ENCODE measurements at regions not wholly inside any gene's neighbourhood (a gene's known extent, or its start where the extent isn't known, plus 50 kb on each side); places are given as distances from the start of the nearest gene placed in this dataset.

DNA sequence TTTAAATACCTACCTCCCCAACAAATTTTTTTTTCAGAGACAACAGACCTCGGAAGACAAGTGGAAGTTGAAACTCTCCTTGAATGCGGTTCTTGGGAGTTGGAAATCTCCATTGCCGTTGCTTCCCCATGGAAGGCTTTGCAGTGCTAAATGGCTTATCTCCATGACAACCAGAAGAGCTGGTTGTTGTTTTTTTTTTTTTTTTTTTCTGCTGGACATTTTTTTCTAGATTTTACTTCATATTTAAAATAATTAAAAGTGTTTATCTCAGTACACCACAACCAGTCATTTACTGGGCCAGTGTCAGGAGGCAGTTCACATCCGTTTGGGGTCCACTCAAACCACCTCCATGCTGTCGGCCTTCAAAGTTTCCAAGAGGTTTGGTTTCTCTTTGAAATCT, 348.5 kb upstream of the PRKCQ start:
- Histone ChIP-seq H3K36me3 (ENCODE audit: control insufficient read depth in 2 of 2, extremely low read depth in 1 of 2, insufficient read depth in 2 of 2, low read length in 2 of 2) (no peaks in the 10 kb centered on the region), H4K20me1 (replicated peaks; ENCODE audit: control insufficient read depth, extremely low read depth, insufficient read depth, low read length) (no peaks in the 10 kb centered on the region), H3K27me3 (ENCODE audit: control insufficient read depth in 2 of 2, insufficient read depth in 2 of 2, low read length in 2 of 2) (no peaks in the 10 kb centered on the region), H3K9me3 (replicated peaks; ENCODE audit: control insufficient read depth, insufficient read depth, low read length) (no peaks in the 10 kb centered on the region), H3K4me3 (replicated peaks in 1 of 3; ENCODE audit: insufficient read depth in 1 of 3, low read depth in 1 of 3, low read length in 3 of 3) (no peak overlapping the region), H3K79me2 (ENCODE audit: control insufficient read depth, insufficient read depth, low read length) (no peaks in the 10 kb centered on the region), H3K4me1 (ENCODE audit: control insufficient read depth, extremely low read depth, insufficient read depth, low read length) (peaks cover 7% of the 10 kb centered on the region), H3K9ac (replicated peaks; ENCODE audit: extremely low read depth, insufficient read depth, low read length) (no peak overlapping the region), H3K27ac (ENCODE audit: insufficient read depth, low read depth, low read length) (no peak overlapping the region), H2AFZ (ENCODE audit: low read depth, low read length) (no peak overlapping the region), H3K4me2 (ENCODE audit: insufficient read depth, low read length) (no peak overlapping the region), H3K9me1 (replicated peaks; ENCODE audit: control insufficient read depth, extremely low read depth, insufficient read depth, low read length) (no peaks in the 10 kb centered on the region)
- no peak for FAIRE-seq
- intact Hi-C loops (cut with micrococcal nuclease) (loop anchor here (10.0 kb wide), 1 partner anchor 326 kb away; no protein-coding TSS in a partner anchor), dilution Hi-C loops (cut with MboI; ENCODE audit: extremely low pct_ligation_motif_present, low sequenced_read_pairs) (no loop called here)
- POLR2A ChIA-PET: interaction anchor here (1.0 kb wide), 1 partner anchor 8 kb away, joined by 3 read pairs; no protein-coding TSS in a partner anchor
- no peak for TF ChIP-seq MAX (IDR thresholded peaks at IDR 0.05; ENCODE audit: insufficient read depth, insufficient read length)
- TF ChIP-seq, protein P1, sequence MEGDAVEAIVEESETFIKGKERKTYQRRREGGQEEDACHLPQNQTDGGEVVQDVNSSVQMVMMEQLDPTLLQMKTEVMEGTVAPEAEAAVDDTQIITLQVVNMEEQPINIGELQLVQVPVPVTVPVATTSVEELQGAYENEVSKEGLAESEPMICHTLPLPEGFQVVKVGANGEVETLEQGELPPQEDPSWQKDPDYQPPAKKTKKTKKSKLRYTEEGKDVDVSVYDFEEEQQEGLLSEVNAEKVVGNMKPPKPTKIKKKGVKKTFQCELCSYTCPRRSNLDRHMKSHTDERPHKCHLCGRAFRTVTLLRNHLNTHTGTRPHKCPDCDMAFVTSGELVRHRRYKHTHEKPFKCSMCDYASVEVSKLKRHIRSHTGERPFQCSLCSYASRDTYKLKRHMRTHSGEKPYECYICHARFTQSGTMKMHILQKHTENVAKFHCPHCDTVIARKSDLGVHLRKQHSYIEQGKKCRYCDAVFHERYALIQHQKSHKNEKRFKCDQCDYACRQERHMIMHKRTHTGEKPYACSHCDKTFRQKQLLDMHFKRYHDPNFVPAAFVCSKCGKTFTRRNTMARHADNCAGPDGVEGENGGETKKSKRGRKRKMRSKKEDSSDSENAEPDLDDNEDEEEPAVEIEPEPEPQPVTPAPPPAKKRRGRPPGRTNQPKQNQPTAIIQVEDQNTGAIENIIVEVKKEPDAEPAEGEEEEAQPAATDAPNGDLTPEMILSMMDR (IDR thresholded peaks at IDR 0.05; ENCODE audit: extremely low read depth in 1 of 2, insufficient read depth in 1 of 2, low read depth in 1 of 2, low read length in 2 of 2): no peak
- no peak for TF ChIP-seq MYC (IDR thresholded peaks at IDR 0.05; ENCODE audit: low read depth, low read length)
- TF ChIP-seq POLR2A (IDR thresholded peaks at IDR 0.05; ENCODE audit: low read depth, low read length): no peak
- no peak for TF ChIP-seq JUN (IDR thresholded peaks at IDR 0.05; ENCODE audit: borderline replicate concordance, insufficient read depth, insufficient read length, low read depth)
- TF ChIP-seq EZH2 (IDR thresholded peaks at IDR 0.05; ENCODE audit: borderline replicate concordance, low read depth, low read length, severe bottlenecking): no peak
- TF ChIP-seq FOS (IDR thresholded peaks at IDR 0.05; ENCODE audit: borderline replicate concordance, insufficient read depth, low read length): no peak
- no peak for TF ChIP-seq POLR2AphosphoS5 (IDR thresholded peaks at IDR 0.05; ENCODE audit: insufficient read depth, low read depth, low read length)
- no peak for TF ChIP-seq GATA2 (IDR thresholded peaks at IDR 0.05; ENCODE audit: insufficient read depth, insufficient read length, low read depth, low read length)
- BruUV-seq (replicated peaks): no TSS peak
- CTCF ChIA-PET: interaction anchor here (0.9 kb wide), 1 partner anchor 207 kb away, joined by 3 read pairs; no protein-coding TSS in a partner anchor
- no peak for DNase-seq (ENCODE audit: low read depth, low spot score)
